Chondrocyte (in vitro differentiated cells): ENCODE measurements at regions not wholly inside any gene's neighbourhood (a gene's known extent, or its start where the extent isn't known, plus 50 kb on each side); places are given as distances from the start of the nearest gene placed in this dataset.

Experiments used
- DNase-seq: peaks from one replicate; pipeline ENCODE4 v3.0.0; 2021; ENCODE audit warnings: mixed read lengths, low spot score
- H3K27ac Mint-ChIP-seq: one replicate; pipeline ENCODE4 v1.8.0; 2021; ENCODE audit warnings: mild to moderate bottlenecking, moderate library complexity, mixed read lengths; ENCODE audit not compliant: unreplicated experiment
- H3K27me3 Mint-ChIP-seq: 2 replicates; pipeline ENCODE4 v1.8.0; 2021; ENCODE audit warnings: low read depth, mixed read lengths
- H3K36me3 Mint-ChIP-seq: 2 replicates; pipeline ENCODE4 v1.8.0; 2021; ENCODE audit warnings: low read depth, mixed read lengths
- H3K4me1 Mint-ChIP-seq: 2 replicates; pipeline ENCODE4 v1.8.0; 2021; ENCODE audit warnings: low read depth, mild to moderate bottlenecking, mixed read lengths
- H3K4me3 Mint-ChIP-seq: one replicate; pipeline ENCODE4 v1.8.0; 2021; ENCODE audit warnings: mild to moderate bottlenecking, moderate library complexity, mixed read lengths; ENCODE audit not compliant: unreplicated experiment
- H3K9me3 Mint-ChIP-seq: 2 replicates; pipeline ENCODE4 v1.8.0; 2021; ENCODE audit warnings: low read depth, mixed read lengths
- TF ChIP-seq, protein P1 (sequence below): fragments of 200-600 bp; sonication (generic); IDR thresholded peaks from 2 replicates; pipeline ENCODE4 v1.5.0; 2021; ENCODE audit warnings: antibody characterized with exemption, mild to moderate bottlenecking, moderate library complexity

DNA sequence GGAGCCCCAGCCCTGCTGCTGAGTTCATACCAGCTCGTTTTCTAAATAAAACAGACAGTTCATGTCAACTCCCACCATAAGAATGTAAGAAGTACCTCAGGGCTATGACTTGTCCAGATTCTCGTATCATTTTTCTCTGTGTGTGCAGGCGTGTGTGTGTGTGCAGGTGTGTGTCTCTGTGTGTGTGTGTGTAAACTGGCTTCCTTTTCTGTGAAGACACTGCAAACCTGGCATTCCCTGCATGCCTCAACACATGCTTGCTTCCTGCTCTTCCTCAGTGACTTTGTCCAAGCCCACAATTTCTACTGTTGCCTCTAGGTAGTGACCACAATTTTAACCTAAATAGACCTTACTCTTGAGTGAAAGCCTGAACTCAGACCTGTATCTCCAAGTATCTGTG, 879.0 kb downstream of the SLC4A3 start:
- H3K36me3 Mint-ChIP-seq: no peaks in the 10 kb centered on the region
- peak overlapping the region; percentile 13 for H3K27ac Mint-ChIP-seq
- H3K27me3 Mint-ChIP-seq: no peaks in the 10 kb centered on the region
- no peak overlapping the region for H3K4me3 Mint-ChIP-seq
- H3K9me3 Mint-ChIP-seq: peaks cover 7% of the 10 kb centered on the region
- DNase-seq: no peak
- TF ChIP-seq, protein P1, sequence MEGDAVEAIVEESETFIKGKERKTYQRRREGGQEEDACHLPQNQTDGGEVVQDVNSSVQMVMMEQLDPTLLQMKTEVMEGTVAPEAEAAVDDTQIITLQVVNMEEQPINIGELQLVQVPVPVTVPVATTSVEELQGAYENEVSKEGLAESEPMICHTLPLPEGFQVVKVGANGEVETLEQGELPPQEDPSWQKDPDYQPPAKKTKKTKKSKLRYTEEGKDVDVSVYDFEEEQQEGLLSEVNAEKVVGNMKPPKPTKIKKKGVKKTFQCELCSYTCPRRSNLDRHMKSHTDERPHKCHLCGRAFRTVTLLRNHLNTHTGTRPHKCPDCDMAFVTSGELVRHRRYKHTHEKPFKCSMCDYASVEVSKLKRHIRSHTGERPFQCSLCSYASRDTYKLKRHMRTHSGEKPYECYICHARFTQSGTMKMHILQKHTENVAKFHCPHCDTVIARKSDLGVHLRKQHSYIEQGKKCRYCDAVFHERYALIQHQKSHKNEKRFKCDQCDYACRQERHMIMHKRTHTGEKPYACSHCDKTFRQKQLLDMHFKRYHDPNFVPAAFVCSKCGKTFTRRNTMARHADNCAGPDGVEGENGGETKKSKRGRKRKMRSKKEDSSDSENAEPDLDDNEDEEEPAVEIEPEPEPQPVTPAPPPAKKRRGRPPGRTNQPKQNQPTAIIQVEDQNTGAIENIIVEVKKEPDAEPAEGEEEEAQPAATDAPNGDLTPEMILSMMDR: no peak
- peaks cover 37% of the 10 kb centered on the region for H3K4me1 Mint-ChIP-seq

DNA sequence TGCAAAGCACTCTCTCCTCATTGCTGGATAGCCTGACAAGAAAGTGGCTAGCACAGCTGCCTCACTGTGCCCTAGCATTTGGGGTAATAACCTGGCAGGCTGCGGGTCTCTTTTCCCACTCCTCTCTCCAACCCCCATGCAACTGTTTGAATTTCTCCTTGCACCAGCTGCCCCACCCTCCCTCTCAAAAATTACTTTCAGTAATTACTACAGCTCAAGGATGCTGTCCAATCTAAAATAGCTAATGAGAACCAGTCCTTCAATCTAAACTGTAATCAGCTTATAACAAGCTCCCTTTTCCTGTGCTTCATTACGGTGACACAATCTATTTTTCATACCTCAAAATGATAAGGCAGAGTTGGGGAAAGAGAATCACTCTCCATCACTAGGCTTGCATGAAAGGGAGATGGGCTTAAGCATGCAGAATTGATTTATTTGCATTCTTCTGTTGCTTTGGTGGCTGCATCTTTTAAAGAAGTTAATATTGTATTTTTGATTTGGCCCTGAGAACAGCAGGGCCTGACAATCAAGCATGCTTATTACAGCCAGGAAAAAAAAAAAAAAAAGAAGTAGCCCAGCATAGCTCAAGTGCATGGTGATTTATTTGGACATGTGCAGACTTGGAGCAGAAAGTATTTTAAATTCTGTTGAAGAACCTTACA, 881.8 kb downstream of the SLC4A3 start:
- TF ChIP-seq, protein P1: no peak
- Mint-ChIP-seq H3K27me3 (no peaks in the 10 kb centered on the region), H3K27ac (no peak overlapping the region), H3K9me3 (no peaks in the 10 kb centered on the region), H3K36me3 (no peaks in the 10 kb centered on the region), H3K4me3 (no peak overlapping the region), H3K4me1 (peaks cover 58% of the 10 kb centered on the region)
- DNase-seq: no peak

DNA sequence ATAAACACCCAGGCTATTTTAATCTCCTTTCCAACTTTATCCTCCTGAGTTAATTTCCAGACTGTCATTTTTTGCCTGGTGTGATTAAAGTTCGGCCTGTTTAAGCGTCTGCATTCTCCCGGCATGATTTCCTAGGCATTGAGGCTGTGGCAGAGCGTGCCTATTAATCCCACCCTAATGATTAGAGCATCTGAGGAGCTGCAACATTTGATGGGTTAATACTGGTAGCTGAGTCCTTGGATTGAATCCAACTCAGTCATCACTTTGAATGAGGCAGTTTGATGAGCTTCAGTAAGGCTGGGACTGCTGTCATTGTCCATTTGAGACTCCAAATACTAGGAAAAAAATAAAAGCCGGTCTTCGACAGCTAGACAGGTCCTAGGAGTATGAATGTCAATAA, 882.5 kb downstream of the SLC4A3 start:
- Mint-ChIP-seq H3K27ac (no peak overlapping the region), H3K27me3 (no peaks in the 10 kb centered on the region), H3K9me3 (no peaks in the 10 kb centered on the region), H3K4me3 (no peak overlapping the region), H3K36me3 (no peaks in the 10 kb centered on the region), H3K4me1 (peaks cover 56% of the 10 kb centered on the region)
- TF ChIP-seq, protein P1: no peak
- no peak for DNase-seq

DNA sequence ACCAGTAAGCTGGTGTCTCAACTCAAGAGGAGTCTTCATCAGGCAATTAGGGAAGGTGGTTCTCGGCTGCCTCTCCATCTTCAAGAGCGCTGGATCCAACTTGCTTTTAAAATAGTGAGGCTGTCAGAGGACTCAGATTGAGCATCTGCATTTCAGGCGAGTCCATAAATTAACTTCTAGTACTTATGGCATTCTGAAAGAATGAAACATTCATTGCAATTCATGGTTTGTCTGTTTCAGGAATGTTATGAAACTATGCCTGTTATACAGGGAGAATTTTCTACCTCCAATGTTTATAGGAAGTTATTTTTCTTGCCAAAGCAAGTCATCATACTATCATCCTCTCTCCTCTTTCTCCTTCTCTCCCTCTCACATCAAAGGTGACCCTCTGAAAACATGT, 883.2 kb downstream of the SLC4A3 start:
- no peaks in the 10 kb centered on the region for H3K27me3 Mint-ChIP-seq
- no peaks in the 10 kb centered on the region for H3K36me3 Mint-ChIP-seq
- no peak for DNase-seq
- H3K4me1 Mint-ChIP-seq: peaks cover 50% of the 10 kb centered on the region
- TF ChIP-seq, protein P1: no peak
- peak overlapping the region; percentile 32 for H3K27ac Mint-ChIP-seq
- H3K9me3 Mint-ChIP-seq: no peaks in the 10 kb centered on the region
- H3K4me3 Mint-ChIP-seq: no peak overlapping the region

DNA sequence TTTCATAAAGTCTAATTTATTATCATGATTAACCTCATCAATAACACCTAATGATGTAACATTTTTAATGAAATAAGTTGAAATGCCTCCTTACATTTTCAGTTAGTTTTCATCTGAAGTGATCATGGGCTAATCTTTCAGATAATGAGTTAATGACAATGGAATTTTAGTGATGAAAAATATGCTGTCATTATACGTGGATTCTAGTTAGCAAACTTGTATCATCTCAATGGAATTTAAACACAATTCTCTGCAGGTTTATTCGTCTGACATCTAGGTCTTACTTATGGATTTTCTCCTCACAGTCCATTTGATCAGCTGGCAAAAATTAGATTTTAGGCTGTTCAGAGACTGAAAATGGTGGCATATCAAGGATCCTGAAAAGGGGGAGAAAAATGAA, 885.0 kb downstream of the SLC4A3 start:
- TF ChIP-seq, protein P1: no peak
- no peaks in the 10 kb centered on the region for H3K9me3 Mint-ChIP-seq
- H3K27me3 Mint-ChIP-seq: no peaks in the 10 kb centered on the region
- DNase-seq: no peak
- no peak overlapping the region for H3K4me3 Mint-ChIP-seq
- no peaks in the 10 kb centered on the region for H3K36me3 Mint-ChIP-seq
- H3K4me1 Mint-ChIP-seq: peaks cover 48% of the 10 kb centered on the region
- H3K27ac Mint-ChIP-seq: peak overlapping the region; percentile 49
